HEK293T (cell line): ENCODE measurements at regions not wholly inside any gene's neighbourhood (a gene's known extent, or its start where the extent isn't known, plus 50 kb on each side); places are given as distances from the start of the nearest gene placed in this dataset.

ENCODE experiments used
- CTCF ChIA-PET: fragments of 350-600 bp; formaldehyde crosslinking; extraction: SDS; loops from one replicate; lab custom pipeline; 2021; ENCODE audit warnings: antibody characterized with exemption, inconsistent platforms; lab: Yijun Ruan, JAX
- POLR2A ChIA-PET: fragments of 350-600 bp; formaldehyde crosslinking; extraction: SDS; loops from one replicate; lab custom pipeline; 2020; ENCODE audit warnings: antibody characterized with exemption, inconsistent platforms; lab: Yijun Ruan, JAX
- DNase-seq: peaks from one replicate; pipeline ENCODE4 v3.0.0; 2012; ENCODE audit warnings: mixed read lengths; ENCODE audit errors: extremely low spot score
- ARNT ChIP-seq: fragments of 450-650 bp; IDR thresholded peaks from 2 replicates; pipeline ENCODE4 v1.6.1; 2017; ENCODE audit warnings: mild to moderate bottlenecking
- BHLHE40 ChIP-seq: fragments of 450-650 bp; IDR thresholded peaks from 2 replicates; pipeline ENCODE4 v1.6.1; 2016; ENCODE audit warnings: mild to moderate bottlenecking, moderate library complexity, borderline replicate concordance
- CTBP1 ChIP-seq: fragments of 450-650 bp; IDR thresholded peaks from 2 replicates; pipeline ENCODE4 v1.6.1; 2016; ENCODE audit warnings: borderline replicate concordance
- ELF4 ChIP-seq: fragments of 450-650 bp; IDR thresholded peaks from 2 replicates; pipeline ENCODE4 v1.6.1; 2017; ENCODE audit warnings: antibody characterized with exemption
- FOXA1 ChIP-seq: fragments of 450-650 bp; IDR thresholded peaks from 2 replicates; pipeline ENCODE4 v1.6.1; 2016; ENCODE audit warnings: mild to moderate bottlenecking
- FOXK2 ChIP-seq: fragments of 450-650 bp; IDR thresholded peaks from 2 replicates; pipeline ENCODE4 v1.6.1; 2016; ENCODE audit warnings: mild to moderate bottlenecking
- FOXM1 ChIP-seq: fragments of 450-650 bp; IDR thresholded peaks from 2 replicates; pipeline ENCODE4 v1.6.1; 2017; ENCODE audit warnings: mild to moderate bottlenecking, borderline replicate concordance
- HDGF ChIP-seq: fragments of 450-650 bp; IDR thresholded peaks from 2 replicates; pipeline ENCODE4 v1.6.1; 2017; ENCODE audit warnings: antibody characterized with exemption, borderline replicate concordance
- L3MBTL2 ChIP-seq: fragments of 450-650 bp; conservative IDR thresholded peaks from 2 replicates; pipeline ENCODE4 v1.6.1; 2016; ENCODE audit warnings: mild to moderate bottlenecking
- LEF1 ChIP-seq: fragments of 450-650 bp; IDR thresholded peaks from 2 replicates; pipeline ENCODE4 v1.6.1; 2017; ENCODE audit warnings: mild to moderate bottlenecking, borderline replicate concordance
- NFRKB ChIP-seq: fragments of 450-650 bp; IDR thresholded peaks from 2 replicates; pipeline ENCODE4 v1.6.1; 2016; ENCODE audit warnings: mild to moderate bottlenecking, moderate library complexity
- PKNOX1 ChIP-seq: fragments of 450-650 bp; IDR thresholded peaks from 2 replicates; pipeline ENCODE4 v1.6.1; 2016
- SP1 ChIP-seq: fragments of 450-650 bp; IDR thresholded peaks from 2 replicates; pipeline ENCODE4 v1.6.1; 2017
- SUZ12 ChIP-seq: fragments of 450-650 bp; IDR thresholded peaks from 2 replicates; pipeline ENCODE4 v1.6.1; 2016; ENCODE audit warnings: mild to moderate bottlenecking
- TARDBP ChIP-seq: fragments of 450-650 bp; IDR thresholded peaks from 2 replicates; pipeline ENCODE4 v1.6.1; 2016
- ZNF384 ChIP-seq: fragments of 450-650 bp; IDR thresholded peaks from 2 replicates; pipeline ENCODE4 v1.6.1; 2016

- no peak for TF ChIP-seq HDGF
- CTCF ChIA-PET, result no interaction called here
- DNase-seq, result no peak
- POLR2A ChIA-PET, result interaction anchor here (1.1 kb wide), 1 partner anchor 56 kb away, joined by 3 read pairs; no protein-coding TSS in a partner anchor
Measured at GRCh38 chr15:62334536-62334935, 169.5 kb upstream of the C2CD4B start.

- TF ChIP-seq SP1, result no peak
- no peak for TF ChIP-seq HDGF
- no peak for TF ChIP-seq NFRKB
- TF ChIP-seq SUZ12, result no peak
- no peak for TF ChIP-seq FOXA1
- no peak for DNase-seq
- CTCF ChIA-PET, result no interaction called here
- POLR2A ChIA-PET, result no interaction called here
Measured at GRCh38 chr15:62337934-62338333, 172.8 kb upstream of the C2CD4B start.

- no peak for TF ChIP-seq TARDBP
- TF ChIP-seq PKNOX1, result no peak
- no peak for TF ChIP-seq FOXM1
- no peak for TF ChIP-seq ZNF384
- TF ChIP-seq HDGF, result no peak
- no peak for TF ChIP-seq ARNT
- TF ChIP-seq NFRKB, result no peak
- no peak for TF ChIP-seq FOXA1
- no peak for TF ChIP-seq L3MBTL2
- TF ChIP-seq LEF1, result no peak
- no peak for TF ChIP-seq ELF4
- no peak for TF ChIP-seq SUZ12
- CTCF ChIA-PET, result no interaction called here
Measured at GRCh38 chr15:62338497-62338896, 173.4 kb upstream of the C2CD4B start.

GRCh38 chr15:62342959-62343358 is 177.9 kb upstream of the C2CD4B start:
- CTCF ChIA-PET, result no interaction called here
- POLR2A ChIA-PET, result no interaction called here
- TF ChIP-seq BHLHE40, result no peak
- no peak for TF ChIP-seq SUZ12
- TF ChIP-seq NFRKB, result no peak
- no peak for TF ChIP-seq PKNOX1
- TF ChIP-seq SP1, result no peak
- TF ChIP-seq FOXK2, result no peak
- no peak for TF ChIP-seq LEF1
- TF ChIP-seq FOXM1, result no peak
- TF ChIP-seq ELF4, result no peak
- no peak for TF ChIP-seq L3MBTL2
- no peak for TF ChIP-seq ZNF384
- TF ChIP-seq TARDBP, result no peak
- no peak for DNase-seq

More at GRCh38 chr15:62338497-62338896, 173.4 kb upstream of the C2CD4B start:
- POLR2A ChIA-PET, result no interaction called here
- no peak for DNase-seq

GRCh38 chr15:62343397-62343796 is 178.3 kb upstream of the C2CD4B start:
- no peak for DNase-seq
- CTCF ChIA-PET, result no interaction called here
- no peak for TF ChIP-seq SP1
- TF ChIP-seq BHLHE40, result no peak
- no peak for TF ChIP-seq L3MBTL2
- no peak for TF ChIP-seq FOXM1
- TF ChIP-seq LEF1, result no peak
- no peak for TF ChIP-seq CTBP1
- TF ChIP-seq PKNOX1, result no peak
- TF ChIP-seq SUZ12, result no peak
- no peak for TF ChIP-seq ARNT
- no peak for TF ChIP-seq TARDBP
- TF ChIP-seq FOXK2, result no peak
- no peak for TF ChIP-seq ZNF384
- TF ChIP-seq ELF4, result no peak
- TF ChIP-seq FOXA1, result no peak
- TF ChIP-seq HDGF, result no peak
- TF ChIP-seq NFRKB, result no peak
- POLR2A ChIA-PET, result no interaction called here

- ChIA-PET POLR2A (no interaction called here), CTCF (interaction anchor here (0.6 kb wide), 1 partner anchor 383 kb away, joined by 3 read pairs; no protein-coding TSS in a partner anchor)
- DNase-seq, result peak; percentile 62
- TF ChIP-seq NFRKB (no peak), SUZ12 (no peak), LEF1 (no peak), TARDBP (no peak), FOXA1 (no peak), ZNF384 (no peak), ELF4 (no peak), CTBP1 (no peak)
Measured at GRCh38 chr15:62344806-62345539, 179.9 kb upstream of the C2CD4B start.

- no peak for TF ChIP-seq L3MBTL2
- TF ChIP-seq ZNF384, result no peak
- no peak for TF ChIP-seq NFRKB
- TF ChIP-seq SP1, result no peak
- no peak for TF ChIP-seq TARDBP
- no peak for TF ChIP-seq FOXK2
- no peak for TF ChIP-seq CTBP1
- no peak for TF ChIP-seq BHLHE40
- TF ChIP-seq FOXM1, result no peak
- TF ChIP-seq SUZ12, result no peak
- TF ChIP-seq FOXA1, result no peak
- no peak for TF ChIP-seq ARNT
- no peak for TF ChIP-seq ELF4
- TF ChIP-seq PKNOX1, result no peak
- no peak for TF ChIP-seq LEF1
- TF ChIP-seq HDGF, result no peak
- no peak for DNase-seq
- CTCF ChIA-PET, result no interaction called here
- POLR2A ChIA-PET, result no interaction called here
Measured at GRCh38 chr15:62346168-62346567, 181.1 kb upstream of the C2CD4B start.
